ENCODE measurements at regions not wholly inside any gene's neighbourhood (a gene's known extent, or its start where the extent isn't known, plus 50 kb on each side); places are given as distances from the start of the nearest gene placed in this dataset.
"Not testable (repeated sequence)": the region's sequence is repeated elsewhere in the genome, so short reads cannot be mapped to it uniquely, and the experiment has no call there.

- not testable (repeated sequence) for TF ChIP-seq CTCF (IDR thresholded peaks at IDR 0.05 in 8 of 11, conservative IDR thresholded peaks at IDR 0.05 in 3 of 11); POLR2AphosphoS5 (IDR thresholded peaks at IDR 0.05)
Measured at GRCh38 chr14:71631030-71631429, 301.2 kb upstream of the RGS6 start.
